ENCODE measurements at regions not wholly inside any gene's neighbourhood (a gene's known extent, or its start where the extent isn't known, plus 50 kb on each side); places are given as distances from the start of the nearest gene placed in this dataset.
"Not testable (repeated sequence)": the region's sequence is repeated elsewhere in the genome, so short reads cannot be mapped to it uniquely, and the experiment has no call there.

- not testable (repeated sequence) for DNase-seq (ENCODE audit: low spot score); H2BK120ac ChIP-seq (ENCODE audit: low read depth, low read length); H3K27me3 ChIP-seq (ENCODE audit: control insufficient read depth in 3 of 3, insufficient read depth in 3 of 3, low read depth in 1 of 3, low read length in 3 of 3); H3K14ac ChIP-seq (ENCODE audit: low read length); H3K4me2 ChIP-seq (ENCODE audit: insufficient read depth, low read length, poor library complexity, severe bottlenecking); H3K4ac ChIP-seq (ENCODE audit: low read length); H3K79me1 ChIP-seq (ENCODE audit: low read depth, low read length); H3K4me1 ChIP-seq (ENCODE audit: control insufficient read depth in 2 of 2, insufficient read depth in 1 of 2, low read depth in 1 of 2, low read length in 2 of 2); H3K27ac ChIP-seq (replicated peaks; ENCODE audit: low read length); H3K9ac ChIP-seq (ENCODE audit: low read depth, low read length, poor library complexity); H4K8ac ChIP-seq (ENCODE audit: low read depth, low read length); H3K18ac ChIP-seq (ENCODE audit: low read length); H2BK15ac ChIP-seq (ENCODE audit: low read length); H3K23ac ChIP-seq (ENCODE audit: low read depth, low read length, poor library complexity); H3K4me3 ChIP-seq (ENCODE audit: low read length in 2 of 2); H2AK5ac ChIP-seq (ENCODE audit: low read depth, low read length); H2BK12ac ChIP-seq (ENCODE audit: low read length); H2BK5ac ChIP-seq (ENCODE audit: low read length); H2AFZ ChIP-seq (ENCODE audit: low read length); H3K9me3 ChIP-seq (replicated peaks in 1 of 2; ENCODE audit: control insufficient read depth in 2 of 2, insufficient read depth in 1 of 2, low read depth in 1 of 2, low read length in 2 of 2); H4K91ac ChIP-seq (ENCODE audit: low read depth, low read length, poor library complexity)
- peaks cover 8 to 32% of the 10 kb centered on the region in 2 donors for H3K36me3 ChIP-seq (replicated peaks in 1 of 2; ENCODE audit: control insufficient read depth in 2 of 2, insufficient read depth in 2 of 2, low read length in 2 of 2)
- no CpG with 5 or more reads among the region's 9 CpGs for WGBS, 2 donors (ENCODE audit: extremely low coverage in 2 of 2, insufficient read length in 2 of 2, insufficient replicate concordance in 1 of 2)
These were observed 236.6 kb upstream of the FRG2C start for GRCh38 chr3:75427486-75427885.

GRCh38 chr3:75427906-75428305 is 236.2 kb upstream of the FRG2C start:
- H3K4me3 ChIP-seq (ENCODE audit: low read length in 2 of 2); H2AFZ ChIP-seq (ENCODE audit: low read length); H3K4ac ChIP-seq (ENCODE audit: low read length); H3K4me2 ChIP-seq (ENCODE audit: insufficient read depth, low read length, poor library complexity, severe bottlenecking); H3K27ac ChIP-seq (replicated peaks; ENCODE audit: low read length); H3K9me3 ChIP-seq (replicated peaks in 1 of 2; ENCODE audit: control insufficient read depth in 2 of 2, insufficient read depth in 1 of 2, low read depth in 1 of 2, low read length in 2 of 2); H4K91ac ChIP-seq (ENCODE audit: low read depth, low read length, poor library complexity); DNase-seq (ENCODE audit: low spot score); H3K4me1 ChIP-seq (ENCODE audit: control insufficient read depth in 2 of 2, insufficient read depth in 1 of 2, low read depth in 1 of 2, low read length in 2 of 2); H3K14ac ChIP-seq (ENCODE audit: low read length); H3K18ac ChIP-seq (ENCODE audit: low read length); H4K8ac ChIP-seq (ENCODE audit: low read depth, low read length); H2BK12ac ChIP-seq (ENCODE audit: low read length); H3K79me1 ChIP-seq (ENCODE audit: low read depth, low read length); H3K23ac ChIP-seq (ENCODE audit: low read depth, low read length, poor library complexity); H2BK120ac ChIP-seq (ENCODE audit: low read depth, low read length); H2BK5ac ChIP-seq (ENCODE audit: low read length); H2BK15ac ChIP-seq (ENCODE audit: low read length); H3K9ac ChIP-seq (ENCODE audit: low read depth, low read length, poor library complexity); H2AK5ac ChIP-seq (ENCODE audit: low read depth, low read length); H3K27me3 ChIP-seq (ENCODE audit: control insufficient read depth in 3 of 3, insufficient read depth in 3 of 3, low read depth in 1 of 3, low read length in 3 of 3): not testable (repeated sequence)
- no CpG with 5 or more reads among the region's 5 CpGs for WGBS, 2 donors (ENCODE audit: extremely low coverage in 2 of 2, insufficient read length in 2 of 2, insufficient replicate concordance in 1 of 2)
- H3K36me3 ChIP-seq (replicated peaks in 1 of 2; ENCODE audit: control insufficient read depth in 2 of 2, insufficient read depth in 2 of 2, low read length in 2 of 2), result peaks cover 8 to 30% of the 10 kb centered on the region in 2 donors

- peaks cover 8 to 28% of the 10 kb centered on the region in 2 donors for H3K36me3 ChIP-seq (replicated peaks in 1 of 2; ENCODE audit: control insufficient read depth in 2 of 2, insufficient read depth in 2 of 2, low read length in 2 of 2)
- not testable (repeated sequence) for H3K4ac ChIP-seq (ENCODE audit: low read length); H3K27ac ChIP-seq (replicated peaks; ENCODE audit: low read length); H4K91ac ChIP-seq (ENCODE audit: low read depth, low read length, poor library complexity); H3K9ac ChIP-seq (ENCODE audit: low read depth, low read length, poor library complexity); H3K9me3 ChIP-seq (replicated peaks in 1 of 2; ENCODE audit: control insufficient read depth in 2 of 2, insufficient read depth in 1 of 2, low read depth in 1 of 2, low read length in 2 of 2); H3K4me1 ChIP-seq (ENCODE audit: control insufficient read depth in 2 of 2, insufficient read depth in 1 of 2, low read depth in 1 of 2, low read length in 2 of 2); H2BK12ac ChIP-seq (ENCODE audit: low read length); H3K23ac ChIP-seq (ENCODE audit: low read depth, low read length, poor library complexity); H3K14ac ChIP-seq (ENCODE audit: low read length); H3K79me1 ChIP-seq (ENCODE audit: low read depth, low read length); H2AK5ac ChIP-seq (ENCODE audit: low read depth, low read length); H4K8ac ChIP-seq (ENCODE audit: low read depth, low read length); H3K27me3 ChIP-seq (ENCODE audit: control insufficient read depth in 3 of 3, insufficient read depth in 3 of 3, low read depth in 1 of 3, low read length in 3 of 3); H3K4me3 ChIP-seq (ENCODE audit: low read length in 2 of 2); H2BK5ac ChIP-seq (ENCODE audit: low read length); H3K4me2 ChIP-seq (ENCODE audit: insufficient read depth, low read length, poor library complexity, severe bottlenecking); H2BK120ac ChIP-seq (ENCODE audit: low read depth, low read length); H2BK15ac ChIP-seq (ENCODE audit: low read length); H2AFZ ChIP-seq (ENCODE audit: low read length); H3K18ac ChIP-seq (ENCODE audit: low read length)
- DNase-seq (ENCODE audit: low spot score), result peak; percentile 42
- no CpG with 5 or more reads among the region's 9 CpGs for WGBS, 2 donors (ENCODE audit: extremely low coverage in 2 of 2, insufficient read length in 2 of 2, insufficient replicate concordance in 1 of 2)
These were observed 234.4 kb upstream of the FRG2C start for GRCh38 chr3:75429561-75430220.

- not testable (repeated sequence) for H3K79me1 ChIP-seq (ENCODE audit: low read depth, low read length)
These were observed 233.7 kb upstream of the FRG2C start for GRCh38 chr3:75430406-75430805.

More at GRCh38 chr3:75430406-75430805, 233.7 kb upstream of the FRG2C start:
- H3K4ac ChIP-seq (ENCODE audit: low read length); H2BK5ac ChIP-seq (ENCODE audit: low read length); H3K18ac ChIP-seq (ENCODE audit: low read length); H3K4me2 ChIP-seq (ENCODE audit: insufficient read depth, low read length, poor library complexity, severe bottlenecking); H3K23ac ChIP-seq (ENCODE audit: low read depth, low read length, poor library complexity); H3K9me3 ChIP-seq (replicated peaks in 1 of 2; ENCODE audit: control insufficient read depth in 2 of 2, insufficient read depth in 1 of 2, low read depth in 1 of 2, low read length in 2 of 2); H3K14ac ChIP-seq (ENCODE audit: low read length); H2BK15ac ChIP-seq (ENCODE audit: low read length); H4K91ac ChIP-seq (ENCODE audit: low read depth, low read length, poor library complexity); H2BK12ac ChIP-seq (ENCODE audit: low read length); H3K27me3 ChIP-seq (ENCODE audit: control insufficient read depth in 3 of 3, insufficient read depth in 3 of 3, low read depth in 1 of 3, low read length in 3 of 3); H2AFZ ChIP-seq (ENCODE audit: low read length); H3K4me3 ChIP-seq (ENCODE audit: low read length in 2 of 2); DNase-seq (ENCODE audit: low spot score); H2BK120ac ChIP-seq (ENCODE audit: low read depth, low read length); H4K8ac ChIP-seq (ENCODE audit: low read depth, low read length); H3K4me1 ChIP-seq (ENCODE audit: control insufficient read depth in 2 of 2, insufficient read depth in 1 of 2, low read depth in 1 of 2, low read length in 2 of 2); H2AK5ac ChIP-seq (ENCODE audit: low read depth, low read length); H3K27ac ChIP-seq (replicated peaks; ENCODE audit: low read length); H3K9ac ChIP-seq (ENCODE audit: low read depth, low read length, poor library complexity): not testable (repeated sequence)
- peaks cover 8 to 27% of the 10 kb centered on the region in 2 donors for H3K36me3 ChIP-seq (replicated peaks in 1 of 2; ENCODE audit: control insufficient read depth in 2 of 2, insufficient read depth in 2 of 2, low read length in 2 of 2)
- WGBS, 2 donors (ENCODE audit: extremely low coverage in 2 of 2, insufficient read length in 2 of 2, insufficient replicate concordance in 1 of 2), result no CpG with 5 or more reads among the region's 7 CpGs

Data from neuronal stem cell (in vitro differentiated cells).